ENCODE measurements at regions not wholly inside any gene's neighbourhood (a gene's known extent, or its start where the extent isn't known, plus 50 kb on each side); places are given as distances from the start of the nearest gene placed in this dataset.
A peak's percentile ranks its signal among the peaks of the same experiment; 100 is the strongest.
"Not testable (repeated sequence)": the region's sequence is repeated elsewhere in the genome, so short reads cannot be mapped to it uniquely, and the experiment has no call there.

GRCh38 chr5:87576306-87576705 is 163.6 kb upstream of the CCNH start:
- not testable (repeated sequence) for DNase-seq (ENCODE audit: low spot score in 2 of 2)

GRCh38 chr5:87574106-87574505 is 161.4 kb upstream of the CCNH start:
- FAIRE-seq (no peak), DNase-seq (ENCODE audit: low spot score in 2 of 2) (no peak)

More at GRCh38 chr5:87576306-87576705, 163.6 kb upstream of the CCNH start:
- FAIRE-seq, result not testable (repeated sequence)

GRCh38 chr5:87572611-87573010 is 159.9 kb upstream of the CCNH start:
- FAIRE-seq (no peak), DNase-seq (ENCODE audit: low spot score in 2 of 2) (no peak)

GRCh38 chr5:87572090-87572489 is 159.4 kb upstream of the CCNH start:
- DNase-seq (ENCODE audit: low spot score in 2 of 2) (no peak), FAIRE-seq (no peak)

DNA sequence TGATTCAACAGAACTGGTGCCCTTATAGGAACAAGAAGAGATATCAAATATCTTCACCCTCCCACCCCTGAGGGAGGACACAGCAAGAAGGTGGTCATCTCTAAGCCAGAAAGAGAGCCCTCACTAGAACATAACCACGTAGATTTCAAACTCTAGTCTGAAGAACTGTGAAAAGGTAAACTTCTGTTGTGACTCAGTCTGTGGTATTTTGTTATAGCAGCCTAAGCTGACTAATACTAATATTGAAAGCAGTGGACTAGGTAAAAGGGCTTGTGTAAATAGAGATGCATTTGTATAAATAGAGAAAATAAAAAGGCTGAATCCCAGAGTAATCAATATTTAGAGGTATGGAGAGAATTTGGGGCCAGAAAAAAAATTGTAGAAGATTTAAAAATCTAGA is 157.6 kb upstream of the CCNH start:
- DNase-seq (ENCODE audit: low spot score in 2 of 2), result no peak
- no peak for FAIRE-seq

- FAIRE-seq, result peak; percentile 98
Observed at GRCh38 chr5:87562068-87562467, 149.3 kb upstream of the CCNH start.

DNA sequence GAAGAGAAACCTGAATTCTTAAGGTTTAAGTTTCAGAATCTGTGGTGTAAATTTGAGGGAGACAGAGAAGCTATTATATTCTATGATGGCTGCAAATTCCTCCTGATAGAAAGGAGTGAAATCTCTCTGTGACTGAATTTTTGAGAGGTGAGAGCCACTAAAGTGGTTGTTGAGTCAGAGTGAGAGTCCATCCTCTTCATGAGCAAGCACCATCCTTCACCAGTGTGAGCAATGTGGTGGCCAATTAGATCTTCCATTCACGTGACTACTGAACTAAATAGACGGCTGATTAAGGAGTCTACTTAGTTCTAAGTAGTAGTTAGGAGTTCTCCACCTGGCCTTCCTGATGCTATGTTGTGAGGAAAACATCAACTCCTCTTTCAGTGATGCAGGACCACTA is 147.8 kb upstream of the CCNH start:
- DNase-seq (ENCODE audit: low spot score in 2 of 2) (no peak), FAIRE-seq (no peak)

More at GRCh38 chr5:87562068-87562467, 149.3 kb upstream of the CCNH start:
- no peak for DNase-seq (ENCODE audit: low spot score in 2 of 2)

DNA sequence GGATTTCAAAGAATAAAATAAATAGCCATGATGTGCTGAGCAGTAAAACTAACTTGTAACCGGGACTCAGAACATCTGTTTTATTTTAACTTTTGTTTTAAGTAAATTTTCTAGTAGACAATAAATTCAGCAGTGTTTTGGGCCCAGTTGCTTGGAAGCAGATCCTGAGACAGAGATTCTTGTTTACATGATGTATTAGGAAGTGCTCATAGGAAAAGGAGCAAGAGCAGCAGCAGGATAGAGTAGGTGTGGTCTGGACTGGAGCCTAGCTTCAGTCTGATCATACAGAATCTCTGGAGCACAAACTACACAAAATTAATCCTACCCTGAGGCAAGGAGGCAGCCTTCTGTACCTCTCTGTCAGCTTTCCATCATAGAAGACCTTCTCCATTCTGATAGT is 139.2 kb upstream of the CCNH start:
- DNase-seq (ENCODE audit: low spot score in 2 of 2) (no peak), FAIRE-seq (no peak)

DNA sequence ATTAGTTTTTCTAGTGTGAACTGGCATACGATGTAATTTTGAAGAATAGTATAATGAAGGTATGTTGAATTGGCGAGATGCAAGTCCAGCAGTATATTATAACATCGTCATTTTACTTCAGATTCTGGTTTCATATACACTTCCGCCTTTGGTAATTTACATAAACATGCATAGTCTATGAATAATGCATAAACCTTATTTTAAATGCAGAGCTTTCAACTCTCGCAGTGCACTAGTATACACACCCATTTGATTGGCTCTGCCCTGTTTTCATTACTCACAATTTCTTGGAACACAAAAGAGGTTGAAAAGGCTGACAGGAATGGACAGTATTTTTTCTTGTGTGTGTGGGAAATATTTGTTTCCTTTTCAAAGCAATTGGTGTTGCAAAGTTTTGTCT is 128.9 kb upstream of the CCNH start:
- FAIRE-seq (no peak), DNase-seq (ENCODE audit: low spot score in 2 of 2) (no peak)

DNA sequence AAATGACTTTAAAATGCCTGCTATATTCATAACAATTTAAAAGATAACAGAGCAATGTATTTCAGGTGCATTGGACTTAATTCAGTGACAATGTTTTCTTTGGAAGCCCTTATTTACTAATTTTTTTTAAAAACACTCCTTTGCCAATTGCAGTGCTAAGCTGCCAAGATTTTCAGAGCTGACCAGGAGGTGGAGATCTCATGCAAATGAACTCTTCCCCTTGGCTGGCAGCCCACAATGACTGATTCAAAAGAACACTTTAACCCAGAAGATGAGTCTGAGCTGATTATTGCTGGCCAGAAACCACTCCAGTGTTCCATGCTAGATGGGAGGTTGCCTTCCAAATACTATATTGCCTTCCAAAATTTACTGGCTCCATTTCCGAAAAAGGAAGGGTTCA is 128.3 kb upstream of the CCNH start:
- peak; percentile 70 for FAIRE-seq
- DNase-seq (ENCODE audit: low spot score in 2 of 2), result peak; percentile 20 to 22

- FAIRE-seq (no peak), DNase-seq (ENCODE audit: low spot score in 2 of 2) (no peak)
Observed at GRCh38 chr5:87539839-87540238, 127.1 kb upstream of the CCNH start.

GRCh38 chr5:87536365-87536764 is 123.6 kb upstream of the CCNH start:
- FAIRE-seq, result no peak
- DNase-seq (ENCODE audit: low spot score in 2 of 2), result no peak

DNA sequence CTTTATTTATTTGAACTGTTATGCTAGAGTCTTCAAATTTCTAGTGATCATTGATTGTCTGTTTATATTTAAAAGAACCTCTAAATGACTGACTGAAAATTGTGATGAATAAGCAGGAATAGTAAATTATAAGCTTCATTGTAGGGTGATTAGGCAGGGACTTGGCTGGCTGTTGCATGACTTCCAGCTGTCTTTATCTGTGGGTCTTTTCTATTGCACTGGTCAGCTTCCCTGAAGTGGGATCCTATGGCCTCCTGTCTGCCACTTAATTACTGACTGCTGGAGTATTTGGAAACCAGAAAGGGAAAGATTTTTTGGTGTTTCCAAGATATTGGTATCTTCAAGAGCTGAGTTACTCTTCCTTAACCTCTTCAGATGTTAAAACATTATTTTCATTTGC is 123.0 kb upstream of the CCNH start:
- no peak for DNase-seq (ENCODE audit: low spot score in 2 of 2)
- FAIRE-seq, result no peak

GRCh38 chr5:87529486-87530076 is 116.9 kb upstream of the CCNH start:
- no peak for FAIRE-seq
- DNase-seq (ENCODE audit: low spot score in 2 of 2), result no peak

DNA sequence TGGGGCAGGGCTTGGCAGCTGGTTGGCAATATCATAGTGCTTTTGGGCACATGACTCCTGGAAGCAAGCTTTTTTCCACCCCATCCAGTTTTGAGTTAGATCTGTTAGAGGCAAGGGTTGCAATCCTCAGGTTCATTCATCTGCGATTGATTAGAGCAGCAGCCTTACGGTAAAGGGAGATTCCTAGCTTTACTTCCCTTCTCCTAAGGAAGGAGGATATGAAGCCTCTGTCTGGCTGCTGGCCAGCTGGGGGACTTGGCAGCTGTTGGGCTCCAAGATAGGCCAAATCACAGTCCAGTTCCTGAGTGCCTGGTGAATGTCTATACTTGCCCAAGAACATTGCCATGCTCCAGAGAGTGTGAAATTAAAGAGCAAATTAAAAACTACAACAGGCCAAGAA is 113.4 kb upstream of the CCNH start:
- FAIRE-seq, result no peak
- DNase-seq (ENCODE audit: low spot score in 2 of 2), result no peak

GRCh38 chr5:87524217-87524616 is 111.5 kb upstream of the CCNH start:
- DNase-seq (ENCODE audit: low spot score in 2 of 2), result no peak
- no peak for FAIRE-seq

DNA sequence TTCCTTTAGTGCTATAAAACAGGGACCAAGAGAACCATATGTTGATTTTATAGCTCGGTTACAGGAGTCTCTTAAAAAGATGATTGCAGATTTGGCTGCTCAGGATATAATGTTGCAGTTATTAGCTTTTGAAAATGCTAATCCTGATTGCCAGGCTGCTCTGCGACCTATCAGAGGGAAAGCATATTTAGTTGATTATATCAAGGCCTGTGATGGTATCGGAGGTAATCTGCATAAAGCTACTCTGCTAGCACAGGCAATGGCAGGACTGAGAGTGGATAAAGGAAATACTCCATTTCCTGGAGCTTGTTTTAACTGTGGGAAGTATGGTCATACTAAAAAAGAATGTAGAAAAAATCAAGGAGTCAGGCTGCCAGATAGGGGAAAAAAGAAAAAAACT is 99.0 kb upstream of the CCNH start:
- FAIRE-seq; DNase-seq (ENCODE audit: low spot score in 2 of 2): not testable (repeated sequence)

DNA sequence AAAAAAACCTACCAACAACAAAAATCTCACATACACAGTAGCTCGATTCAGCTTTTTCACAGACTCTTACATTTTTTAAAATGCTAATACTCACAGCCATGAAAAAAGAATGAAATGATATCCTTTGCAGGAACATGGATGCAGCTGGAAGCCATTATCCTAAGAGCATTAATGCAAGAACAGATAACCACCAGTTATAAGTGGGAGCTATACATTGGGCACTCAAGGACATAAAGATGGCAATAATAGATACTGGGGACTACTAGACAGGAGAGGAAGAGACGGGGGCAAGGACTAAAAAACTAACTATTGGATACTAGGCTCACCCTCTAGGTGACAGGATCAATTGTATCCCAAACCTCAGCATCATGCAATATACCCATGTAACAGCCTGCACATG is 90.3 kb upstream of the CCNH start:
- FAIRE-seq (no peak), DNase-seq (ENCODE audit: low spot score in 2 of 2) (no peak)

- no peak for DNase-seq (ENCODE audit: low spot score in 2 of 2)
- FAIRE-seq, result no peak
Observed at GRCh38 chr5:87499478-87500410, 87.0 kb upstream of the CCNH start.

Data from frontal cortex (tissue), 3 donors.